HTR-8/SVneo (cell line): ENCODE measurements at regions not wholly inside any gene's neighbourhood (a gene's known extent, or its start where the extent isn't known, plus 50 kb on each side); places are given as distances from the start of the nearest gene placed in this dataset.
"Not testable (repeated sequence)": the region's sequence is repeated elsewhere in the genome, so short reads cannot be mapped to it uniquely, and the experiment has no call there.

Source experiments
- DNase-seq: peaks from one replicate; pipeline ENCODE4 v3.0.0; 2011; ENCODE audit warnings: low spot score, mixed read lengths; ENCODE audit not compliant: insufficient read length
- FAIRE-seq: peaks from 2 replicates; lab custom pipeline; 2011; peaks lifted over from hg19 to GRCh38; lab: Jason Lieb, UNC

DNA sequence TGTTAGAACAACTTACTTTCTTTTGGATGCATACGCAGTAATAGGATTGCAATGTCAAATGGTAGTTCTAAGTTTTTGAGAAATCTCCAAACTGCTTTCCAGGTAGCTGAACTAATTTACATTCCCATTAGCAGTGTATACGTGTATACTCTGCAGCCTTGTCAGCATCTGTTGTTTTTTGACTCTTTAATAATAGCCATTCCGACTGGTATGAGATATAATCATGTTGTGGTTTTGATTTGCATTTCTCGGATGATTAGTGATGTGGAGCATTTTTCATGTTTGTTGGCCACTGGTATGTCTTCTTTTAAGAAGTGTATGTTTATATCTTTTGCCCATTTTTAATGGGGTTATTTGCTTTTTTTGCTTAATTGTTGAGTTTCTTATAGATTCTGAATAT lies 76.9 kb upstream of the HNRNPA1L2 start:
- not testable (repeated sequence) for FAIRE-seq, DNase-seq

- peak; percentile 26 for FAIRE-seq
- not testable (repeated sequence) for DNase-seq
Observed at GRCh38 chr13:52569904-52570602, 72.2 kb upstream of the HNRNPA1L2 start.

- DNase-seq, FAIRE-seq: not testable (repeated sequence)
Observed at GRCh38 chr13:52571163-52571562, 71.1 kb upstream of the HNRNPA1L2 start.

- FAIRE-seq, DNase-seq: not testable (repeated sequence)
Observed at GRCh38 chr13:52582962-52583361, 59.3 kb upstream of the HNRNPA1L2 start.
